ENCODE measurements at regions not wholly inside any gene's neighbourhood (a gene's known extent, or its start where the extent isn't known, plus 50 kb on each side); places are given as distances from the start of the nearest gene placed in this dataset.

GRCh38 chr2:145864501-145864900 lies 1344.6 kb upstream of the ZEB2 start:
- no CpG with 5 or more reads among the region's 3 CpGs for WGBS (ENCODE audit: insufficient coverage)
- no peaks in the 10 kb centered on the region for H3K36me3 ChIP-seq (replicated peaks in 1 of 2; ENCODE audit: control extremely low read depth in 1 of 2, control insufficient read depth in 1 of 2, extremely low read depth in 1 of 2, insufficient read depth in 2 of 2, low read length in 1 of 2)
- Mint-ChIP-seq H3K27ac (no peak overlapping the region), H3K27me3 (no peaks in the 10 kb centered on the region), H3K4me1 (no peaks in the 10 kb centered on the region), H3K4me3 (no peak overlapping the region), H3K9me3 (ENCODE audit: insufficient read depth) (no peaks in the 10 kb centered on the region)
- CTCF ChIA-PET, result no interaction called here
- H3K4me2 ChIP-seq (replicated peaks; ENCODE audit: low read depth, low read length, poor library complexity, severe bottlenecking), result no peak overlapping the region
- H3K27me3 ChIP-seq (replicated peaks in 1 of 4; ENCODE audit: control extremely low read depth in 1 of 4, control insufficient read depth in 3 of 4, insufficient read depth in 4 of 4, low read length in 3 of 4), result no peaks in the 10 kb centered on the region
- H4K20me1 ChIP-seq (ENCODE audit: control insufficient read depth, insufficient read depth, low read length, poor library complexity, severe bottlenecking), result no peaks in the 10 kb centered on the region
- H3K79me2 ChIP-seq (ENCODE audit: control insufficient read depth, insufficient read depth, low read length), result no peaks in the 10 kb centered on the region
- DNase-seq (no peak), ATAC-seq (ENCODE audit: low read depth) (no peak)
- POLR2A ChIA-PET, result no interaction called here
- intact Hi-C loops (cut with micrococcal nuclease), result no loop called here
- H2AFZ ChIP-seq (ENCODE audit: insufficient read depth, low read depth, low read length, poor library complexity, severe bottlenecking), result no peak overlapping the region
- no peak overlapping the region for H3K27ac ChIP-seq (ENCODE audit: low read length in 2 of 2)
- no peaks in the 10 kb centered on the region for H3K4me1 ChIP-seq (ENCODE audit: control insufficient read depth in 2 of 2, insufficient read depth in 2 of 2, low read length in 2 of 2)
- no peak overlapping the region for H3K4me3 ChIP-seq (ENCODE audit: control extremely low read depth in 1 of 5, extremely low read depth in 1 of 5, insufficient read depth in 1 of 5, low read depth in 2 of 5, low read length in 4 of 5)
- H3K9ac ChIP-seq (ENCODE audit: low read length), result no peak overlapping the region
- TF ChIP-seq CTCF (IDR thresholded peaks at IDR 0.05) (no peak), EZH2 (IDR thresholded peaks at IDR 0.05; ENCODE audit: borderline replicate concordance, insufficient read depth, low read depth, low read length, poor library complexity, severe bottlenecking) (no peak)
- H3K9me3 ChIP-seq (ENCODE audit: control extremely low read depth in 1 of 3, control insufficient read depth in 2 of 3, insufficient read depth in 1 of 3, low read length in 2 of 3), result no peaks in the 10 kb centered on the region

- H3K4me3 Mint-ChIP-seq, result no peak overlapping the region
- H3K79me2 ChIP-seq (ENCODE audit: control insufficient read depth, insufficient read depth, low read length), result no peaks in the 10 kb centered on the region
- no peaks in the 10 kb centered on the region for H3K9me3 ChIP-seq (ENCODE audit: control extremely low read depth in 1 of 3, control insufficient read depth in 2 of 3, insufficient read depth in 1 of 3, low read length in 2 of 3)
- DNase-seq (no peak), ATAC-seq (ENCODE audit: low read depth) (no peak)
- H3K4me1 Mint-ChIP-seq, result no peaks in the 10 kb centered on the region
- no CpG with 5 or more reads among the region's 3 CpGs for WGBS (ENCODE audit: insufficient coverage)
- H4K20me1 ChIP-seq (ENCODE audit: control insufficient read depth, insufficient read depth, low read length, poor library complexity, severe bottlenecking), result no peaks in the 10 kb centered on the region
- no peaks in the 10 kb centered on the region for H3K27me3 Mint-ChIP-seq
- ChIA-PET CTCF (no interaction called here), POLR2A (no interaction called here)
- TF ChIP-seq EZH2 (IDR thresholded peaks at IDR 0.05; ENCODE audit: borderline replicate concordance, insufficient read depth, low read depth, low read length, poor library complexity, severe bottlenecking), result no peak
- TF ChIP-seq CTCF (IDR thresholded peaks at IDR 0.05), result no peak
- no peak overlapping the region for H3K4me2 ChIP-seq (replicated peaks; ENCODE audit: low read depth, low read length, poor library complexity, severe bottlenecking)
- H3K9me3 Mint-ChIP-seq (ENCODE audit: insufficient read depth), result no peaks in the 10 kb centered on the region
- intact Hi-C loops (cut with micrococcal nuclease), result no loop called here
- H2AFZ ChIP-seq (ENCODE audit: insufficient read depth, low read depth, low read length, poor library complexity, severe bottlenecking), result no peak overlapping the region
- H3K27me3 ChIP-seq (replicated peaks in 1 of 4; ENCODE audit: control extremely low read depth in 1 of 4, control insufficient read depth in 3 of 4, insufficient read depth in 4 of 4, low read length in 3 of 4), result no peaks in the 10 kb centered on the region
- no peak overlapping the region for H3K27ac Mint-ChIP-seq
- H3K4me3 ChIP-seq (ENCODE audit: control extremely low read depth in 1 of 5, extremely low read depth in 1 of 5, insufficient read depth in 1 of 5, low read depth in 2 of 5, low read length in 4 of 5), result no peak overlapping the region
- H3K4me1 ChIP-seq (ENCODE audit: control insufficient read depth in 2 of 2, insufficient read depth in 2 of 2, low read length in 2 of 2), result no peaks in the 10 kb centered on the region
- no peak overlapping the region for H3K27ac ChIP-seq (ENCODE audit: low read length in 2 of 2)
- no peaks in the 10 kb centered on the region for H3K36me3 ChIP-seq (replicated peaks in 1 of 2; ENCODE audit: control extremely low read depth in 1 of 2, control insufficient read depth in 1 of 2, extremely low read depth in 1 of 2, insufficient read depth in 2 of 2, low read length in 1 of 2)
- no peak overlapping the region for H3K9ac ChIP-seq (ENCODE audit: low read length)
Measured at GRCh38 chr2:145861940-145862339, 1342.0 kb upstream of the ZEB2 start.
